HS-5 (cell line): ENCODE measurements at regions not wholly inside any gene's neighbourhood (a gene's known extent, or its start where the extent isn't known, plus 50 kb on each side); places are given as distances from the start of the nearest gene placed in this dataset.

Experiments used
- DNase-seq: peaks from one replicate; pipeline ENCODE4 v3.0.0-alpha.2; 2012; ENCODE audit warnings: low read depth

DNA sequence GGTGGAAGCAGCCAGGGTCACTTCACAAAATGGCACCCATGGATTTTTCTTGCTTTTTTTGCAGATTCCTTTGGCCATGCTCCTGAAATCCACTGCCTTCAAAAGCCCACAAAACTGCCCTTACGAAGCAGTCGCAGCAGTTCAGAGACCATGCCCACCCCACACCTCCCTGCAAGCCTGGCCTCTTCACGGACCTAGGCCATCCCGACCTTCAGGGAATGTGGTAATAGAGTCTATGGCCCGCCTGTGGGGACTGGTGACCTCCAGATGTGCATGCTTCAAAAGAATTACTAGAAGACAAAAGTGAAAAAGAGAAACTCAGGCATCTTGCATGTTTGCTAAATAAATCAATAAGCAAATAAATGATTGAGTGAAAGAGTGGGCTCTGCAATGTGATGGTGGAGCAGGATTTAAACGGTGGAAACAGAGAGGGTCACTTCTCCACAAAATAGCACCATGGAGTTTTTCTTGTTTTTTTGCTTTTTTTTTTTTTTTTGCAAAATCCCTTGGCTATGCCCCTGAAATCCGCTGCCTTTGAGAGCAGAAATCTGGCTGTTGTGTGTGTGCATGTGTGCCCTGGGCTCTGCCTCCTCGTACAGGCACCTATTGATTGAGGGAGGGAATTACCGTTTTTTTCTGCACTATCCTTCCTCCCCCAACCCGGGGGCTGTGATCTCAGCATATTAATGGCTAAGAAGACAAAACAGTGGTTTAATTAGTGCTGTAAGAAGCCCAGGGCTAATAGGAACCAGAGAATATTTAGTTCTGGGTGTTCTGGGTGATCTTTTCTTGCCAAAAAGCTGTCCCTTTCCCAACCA is 107.4 kb downstream of the PXDC1 start:
- DNase-seq: no peak

DNA sequence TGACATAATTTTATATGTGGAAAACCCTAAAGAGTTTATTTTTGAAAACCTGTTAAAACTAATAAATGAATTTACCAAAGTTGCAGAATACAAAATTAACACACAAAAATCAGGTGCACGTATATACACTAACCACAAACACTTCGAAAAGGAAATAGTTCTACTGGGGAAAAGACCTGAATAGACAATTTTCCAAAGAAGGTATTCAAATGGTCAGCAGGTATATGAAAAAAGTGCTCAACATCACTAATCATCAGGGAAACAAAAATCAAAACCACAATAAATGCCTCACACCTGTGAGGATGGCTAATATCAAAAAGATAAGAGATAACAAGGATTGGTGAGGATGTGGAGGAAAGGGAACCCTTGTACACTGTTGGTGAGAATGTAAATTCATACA is 110.6 kb downstream of the PXDC1 start:
- no peak for DNase-seq

DNA sequence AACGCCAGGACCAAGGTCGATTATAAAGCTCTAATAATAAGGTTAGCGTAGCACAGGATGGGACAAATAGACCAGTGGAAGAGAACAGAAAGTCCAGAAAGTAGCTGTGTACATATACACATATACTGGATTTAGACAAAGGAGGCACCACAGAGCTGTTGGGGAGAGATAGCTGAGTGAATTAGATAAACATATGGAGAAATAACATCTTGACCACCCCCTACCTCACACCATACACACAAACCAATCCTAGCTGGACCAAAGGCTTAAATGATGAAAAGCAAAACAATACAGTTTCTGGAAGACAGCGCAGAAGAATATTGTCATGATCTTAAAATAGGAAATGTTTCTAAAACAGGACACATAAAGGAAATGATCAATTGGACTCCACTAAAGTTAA is 112.9 kb downstream of the PXDC1 start:
- DNase-seq: no peak

DNA sequence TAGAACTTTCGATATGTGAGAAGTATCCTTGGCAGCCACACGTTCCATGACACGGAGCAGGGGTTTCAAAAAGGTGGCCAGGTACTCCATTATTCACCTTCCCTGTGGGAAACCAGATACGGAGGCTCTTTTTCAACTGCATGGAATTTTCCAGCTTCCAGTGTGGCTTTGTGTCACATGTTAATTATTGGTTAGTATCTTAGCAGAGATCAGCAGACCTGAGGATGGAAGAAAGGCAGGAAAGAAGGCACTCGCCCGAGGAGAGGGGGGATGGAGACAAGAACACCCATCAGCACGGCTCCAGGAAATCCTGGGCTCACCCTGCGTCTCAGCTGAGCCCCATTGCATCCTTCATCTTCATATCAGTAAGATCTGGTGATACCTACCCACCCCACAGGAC is 115.5 kb downstream of the PXDC1 start:
- DNase-seq: no peak

DNA sequence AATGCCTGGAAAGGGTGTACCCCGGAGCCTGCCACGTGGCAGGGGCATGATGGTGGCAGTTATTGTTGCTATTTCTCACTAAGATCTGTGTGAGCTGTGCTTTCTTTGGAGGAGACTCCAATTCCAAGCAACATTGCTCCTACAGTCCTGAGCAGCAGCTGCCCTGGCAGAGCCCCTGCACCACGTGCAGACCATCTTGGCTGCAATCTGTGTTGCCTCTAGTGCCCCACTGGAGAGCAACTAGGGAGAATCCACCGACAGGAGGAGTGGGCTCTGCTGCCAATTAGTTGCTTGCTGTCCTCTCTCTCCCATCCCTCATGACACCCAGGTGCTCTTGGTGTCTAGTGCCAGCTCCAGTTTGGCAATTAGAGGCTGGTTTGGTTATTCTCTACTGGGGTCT is 116.0 kb downstream of the PXDC1 start:
- DNase-seq: no peak

DNA sequence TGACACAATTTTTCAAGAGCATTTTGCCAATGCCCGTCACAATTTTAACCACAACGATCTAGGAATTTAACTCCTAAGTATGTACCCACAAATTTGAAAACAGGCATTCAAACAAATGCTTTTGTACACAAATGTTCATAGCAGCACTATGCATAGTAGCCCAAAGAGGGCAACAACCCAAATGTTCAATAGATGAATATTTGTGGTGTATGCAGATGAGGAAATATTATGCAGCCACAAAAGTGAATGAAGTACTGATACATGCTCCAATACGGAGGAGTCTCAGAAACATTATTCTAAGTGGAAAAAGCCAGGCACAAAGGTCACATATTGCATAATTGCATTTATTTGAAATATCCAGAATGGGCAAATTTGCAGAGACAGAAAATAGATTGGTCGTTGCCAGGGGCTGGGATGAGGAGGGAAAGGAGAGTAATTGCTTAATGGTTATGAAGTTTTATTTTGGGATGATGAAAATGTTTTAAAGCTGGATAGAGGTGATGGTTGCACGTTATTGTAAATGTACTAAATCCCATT is 117.2 kb downstream of the PXDC1 start:
- no peak for DNase-seq

DNA sequence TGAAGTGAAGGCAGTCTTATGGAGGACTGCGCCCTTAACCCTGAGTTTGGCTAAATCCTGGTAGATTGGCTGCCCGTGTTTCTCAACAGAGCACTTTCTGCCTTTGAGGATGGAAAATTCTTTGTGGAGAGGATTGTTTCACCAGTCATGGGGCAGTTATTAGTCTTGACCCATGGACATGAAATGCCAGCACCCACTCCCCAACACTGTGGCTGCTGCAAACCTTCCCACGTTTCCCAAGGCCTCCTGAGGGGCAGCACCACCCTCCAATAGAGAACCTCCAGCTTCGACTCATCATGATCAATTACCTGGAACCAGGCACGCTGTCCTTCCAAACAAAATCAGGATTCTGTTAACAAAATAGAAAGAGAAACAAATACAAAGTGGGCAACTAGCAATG is 117.8 kb downstream of the PXDC1 start:
- no peak for DNase-seq

DNA sequence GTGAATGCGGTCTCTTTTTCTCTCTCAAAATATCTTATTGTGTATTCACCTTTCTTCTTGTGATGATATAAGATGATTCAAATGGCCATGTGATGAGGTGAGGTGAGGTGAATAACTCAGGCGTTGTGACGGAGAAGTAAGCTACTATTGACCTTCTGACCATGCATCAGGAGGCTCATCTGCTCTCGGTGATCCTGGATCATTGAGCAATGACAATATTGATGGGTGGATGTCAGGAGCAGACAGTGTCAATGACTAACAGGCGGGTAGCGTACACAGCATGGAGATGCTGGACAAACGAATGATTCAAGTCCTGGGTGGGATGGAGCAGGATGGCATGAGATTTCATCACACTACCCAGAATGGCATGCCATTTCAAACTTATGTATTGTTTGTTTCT is 119.6 kb downstream of the PXDC1 start:
- DNase-seq: no peak

DNA sequence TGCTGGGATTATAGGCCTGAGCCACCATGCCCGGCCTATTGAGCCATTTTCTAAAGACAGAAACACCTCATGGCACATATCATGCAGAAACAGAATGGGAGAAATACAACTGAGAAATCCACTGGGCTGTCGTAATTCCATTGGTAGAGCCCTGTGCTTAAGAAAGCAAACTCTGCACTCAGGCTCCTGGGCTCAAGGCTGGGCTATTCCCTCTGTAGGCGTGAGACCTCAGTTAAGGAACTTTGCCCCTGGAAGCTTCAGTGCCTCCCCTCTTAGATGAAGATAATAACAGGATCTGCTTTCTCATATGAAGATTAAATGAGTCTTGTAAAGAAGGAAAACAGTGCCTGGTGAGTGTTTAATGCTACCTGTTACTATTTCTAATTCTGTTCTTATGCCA is 120.3 kb downstream of the PXDC1 start:
- DNase-seq: no peak

DNA sequence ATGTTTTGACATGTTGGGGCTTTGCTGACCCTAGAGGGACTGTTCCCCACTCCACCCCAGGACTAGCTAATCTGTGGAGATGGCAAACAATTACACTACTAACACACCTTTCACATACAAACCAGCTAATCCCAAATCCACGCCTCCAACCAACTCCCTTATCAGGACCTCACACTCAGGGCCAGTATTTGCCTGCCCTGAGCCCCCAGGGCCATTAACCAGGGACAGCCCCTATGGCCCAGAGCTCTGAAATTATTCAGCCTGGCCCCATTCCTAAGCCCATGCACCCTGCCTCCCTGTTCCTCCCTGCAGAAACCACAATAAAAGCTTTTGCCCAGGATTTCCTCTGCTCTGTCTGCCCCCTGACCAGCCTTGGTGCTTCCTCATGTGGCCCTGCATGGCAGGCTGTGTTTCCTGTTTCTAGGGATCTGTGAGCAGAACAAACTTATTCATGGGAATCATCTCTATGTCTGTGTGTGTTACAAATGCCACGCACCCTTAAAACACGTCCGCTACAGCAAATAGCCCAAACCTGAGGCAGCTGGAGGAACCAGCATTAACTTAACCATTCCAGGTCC is 121.2 kb downstream of the PXDC1 start:
- DNase-seq: no peak

DNA sequence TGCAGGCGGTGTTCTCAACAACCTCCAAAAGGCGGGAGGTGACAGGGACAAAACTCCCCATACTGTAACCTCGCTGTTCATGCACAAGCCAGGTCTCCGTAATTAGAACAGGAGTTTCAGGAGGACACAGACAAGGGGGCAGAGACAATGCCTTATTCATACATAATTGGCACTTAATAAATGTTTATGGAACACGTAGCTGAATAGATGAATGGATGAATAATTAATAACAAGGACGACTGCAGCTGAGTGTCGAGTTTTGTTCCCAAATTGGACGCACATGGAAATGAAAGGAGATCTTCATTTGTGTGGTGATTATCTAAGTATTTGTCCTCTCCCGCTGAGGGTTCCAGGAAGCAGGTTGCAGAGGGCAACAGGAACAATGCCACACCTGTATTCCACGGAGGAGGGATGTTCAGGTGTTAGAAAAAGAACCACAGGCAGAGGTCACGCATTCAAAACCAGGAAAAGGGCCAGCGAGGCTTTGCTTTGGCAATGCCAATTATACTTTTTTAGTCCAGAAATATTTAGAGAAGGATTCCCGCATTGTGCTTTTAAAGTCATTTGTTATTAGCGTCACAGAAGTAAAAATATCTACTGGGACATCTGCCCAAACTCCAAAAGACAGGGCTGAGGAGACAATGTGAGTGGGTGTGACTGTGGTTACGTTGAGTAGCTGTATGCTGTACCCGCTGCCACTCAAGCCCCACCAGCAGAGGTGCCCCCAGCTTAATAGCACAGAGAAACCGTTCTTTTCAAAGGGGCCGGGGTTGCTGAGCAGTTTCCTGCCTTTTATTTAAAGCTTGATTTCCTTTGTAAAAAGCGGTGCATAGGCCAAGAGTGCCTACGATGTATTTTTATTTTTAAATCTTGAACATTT is 123.3 kb downstream of the PXDC1 start:
- no peak for DNase-seq

DNA sequence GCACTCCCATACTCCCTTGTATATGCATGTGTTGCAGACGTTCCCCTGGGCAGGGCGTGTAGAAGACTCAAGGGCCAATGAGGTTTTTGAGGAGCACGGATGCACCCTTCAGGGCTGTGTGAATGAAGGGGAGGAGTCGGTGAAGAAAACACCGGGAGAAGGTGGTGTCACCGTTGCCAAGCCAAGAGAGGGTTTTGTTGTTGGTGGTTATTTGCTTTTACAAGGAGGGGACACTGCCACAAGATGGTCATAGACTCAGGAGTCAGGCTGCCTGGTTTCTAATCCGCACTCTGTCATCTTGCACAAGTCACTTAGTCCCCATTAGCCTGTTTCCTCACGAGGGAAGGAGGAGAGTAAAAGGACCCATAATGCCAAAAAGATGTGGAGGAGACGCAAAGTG is 124.0 kb downstream of the PXDC1 start:
- no peak for DNase-seq

DNA sequence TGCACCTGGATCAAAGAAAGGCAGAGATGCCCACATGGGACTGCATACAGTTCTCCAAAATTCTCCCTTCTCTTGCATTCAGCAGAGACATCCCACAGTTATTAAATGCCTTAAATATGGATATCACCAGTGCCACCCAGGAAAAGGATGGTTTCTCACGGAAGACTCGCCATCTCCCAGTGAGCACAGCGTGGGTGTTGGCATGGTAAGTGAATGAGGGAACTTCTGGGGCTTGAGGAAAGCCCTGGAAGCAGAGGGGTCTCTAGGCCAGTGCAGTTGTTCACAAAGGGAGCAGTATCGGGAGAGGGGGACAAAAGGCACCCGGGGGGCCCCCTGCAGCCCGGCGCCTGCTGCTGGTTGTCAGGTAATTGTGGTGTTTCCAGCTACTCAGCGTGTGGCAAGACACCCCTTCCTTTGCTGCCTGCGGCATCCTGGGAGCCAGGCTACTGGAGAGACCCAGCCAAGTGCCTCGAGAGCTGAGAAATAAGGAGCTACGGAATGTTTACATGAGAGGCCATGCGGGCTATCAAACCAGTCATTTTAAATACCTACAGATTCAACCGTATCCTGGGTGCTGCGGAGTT is 125.4 kb downstream of the PXDC1 start:
- DNase-seq: no peak

DNA sequence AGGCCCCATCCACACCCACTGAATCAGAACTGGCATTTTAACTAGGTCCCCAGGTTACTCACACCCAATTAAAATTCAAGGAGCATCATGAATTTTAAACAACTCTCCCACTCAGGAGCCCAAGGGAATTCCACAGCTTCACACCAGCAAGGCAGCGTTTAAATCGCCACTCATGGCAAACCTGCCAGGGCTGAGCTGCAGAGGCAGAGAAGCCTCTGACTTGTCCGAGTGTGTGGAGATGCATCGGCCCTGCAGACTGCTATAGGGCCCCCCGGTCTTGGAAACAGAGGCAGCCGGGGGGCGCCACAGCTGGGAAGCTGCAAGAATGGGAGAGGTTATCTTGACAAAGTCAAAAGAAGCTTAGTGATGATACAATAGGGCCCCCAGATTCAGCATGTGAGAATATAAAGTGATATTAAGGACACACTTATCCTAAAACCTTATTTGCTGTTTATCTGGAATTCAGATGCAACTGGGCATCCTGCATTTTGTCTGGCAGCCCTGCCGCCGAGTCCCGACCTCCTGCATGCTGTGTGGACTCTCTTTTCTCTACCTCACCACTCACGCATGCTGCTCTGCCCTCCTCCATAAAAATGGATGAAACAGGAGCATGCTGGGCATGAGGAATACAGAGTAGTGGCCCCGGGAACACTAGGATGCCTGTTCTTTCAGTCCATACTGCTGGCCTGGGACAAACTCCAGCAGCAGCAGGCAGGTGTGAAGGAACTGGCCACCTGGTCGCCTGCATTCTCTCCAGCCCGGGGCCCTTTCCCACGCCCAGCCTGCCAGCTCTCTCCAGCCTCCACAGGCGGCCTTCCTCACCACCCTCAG is 126.1 kb downstream of the PXDC1 start:
- no peak for DNase-seq

DNA sequence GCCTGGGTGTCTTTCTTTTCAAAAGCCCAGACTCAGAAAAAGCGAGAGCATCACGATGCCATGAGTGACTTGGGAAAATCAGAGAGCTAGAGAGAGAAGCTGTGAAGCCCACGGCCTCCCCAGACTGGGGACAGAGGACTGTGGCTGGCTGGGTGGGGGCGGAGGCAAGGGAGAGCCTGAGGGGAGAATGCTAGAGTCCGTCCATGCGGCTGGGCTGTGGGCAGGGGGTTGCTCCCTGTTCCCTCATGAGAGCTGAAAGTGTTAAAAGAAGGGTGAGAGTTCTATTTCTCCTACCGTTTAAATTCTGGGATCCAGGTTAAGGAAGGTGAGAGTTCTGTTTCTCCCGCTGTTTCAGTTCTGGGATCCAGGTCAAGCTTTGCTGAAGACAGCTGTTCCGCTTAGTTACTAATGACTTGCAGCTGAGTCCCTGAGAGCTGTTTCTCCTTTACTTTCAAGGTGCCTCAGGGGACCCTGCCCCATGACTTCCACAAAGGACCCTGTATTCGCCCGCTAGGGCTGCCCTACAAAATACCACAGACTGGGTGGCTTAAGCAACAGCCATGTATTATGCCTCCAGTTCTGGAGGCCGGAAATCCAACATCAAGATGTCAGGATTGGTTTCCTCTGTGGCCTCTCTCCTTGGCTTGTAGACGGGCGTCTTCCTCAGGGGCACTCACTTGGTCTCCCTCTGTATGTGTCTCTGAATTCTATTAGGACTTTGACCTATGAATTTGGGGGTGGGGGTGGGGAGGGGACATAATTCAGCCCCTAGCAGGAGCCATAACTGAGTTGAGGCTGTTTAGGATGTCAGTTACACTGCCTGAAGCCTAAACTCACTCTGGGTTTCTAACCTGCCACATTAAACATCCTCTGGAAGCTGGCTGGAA is 127.0 kb downstream of the PXDC1 start:
- DNase-seq: no peak

DNA sequence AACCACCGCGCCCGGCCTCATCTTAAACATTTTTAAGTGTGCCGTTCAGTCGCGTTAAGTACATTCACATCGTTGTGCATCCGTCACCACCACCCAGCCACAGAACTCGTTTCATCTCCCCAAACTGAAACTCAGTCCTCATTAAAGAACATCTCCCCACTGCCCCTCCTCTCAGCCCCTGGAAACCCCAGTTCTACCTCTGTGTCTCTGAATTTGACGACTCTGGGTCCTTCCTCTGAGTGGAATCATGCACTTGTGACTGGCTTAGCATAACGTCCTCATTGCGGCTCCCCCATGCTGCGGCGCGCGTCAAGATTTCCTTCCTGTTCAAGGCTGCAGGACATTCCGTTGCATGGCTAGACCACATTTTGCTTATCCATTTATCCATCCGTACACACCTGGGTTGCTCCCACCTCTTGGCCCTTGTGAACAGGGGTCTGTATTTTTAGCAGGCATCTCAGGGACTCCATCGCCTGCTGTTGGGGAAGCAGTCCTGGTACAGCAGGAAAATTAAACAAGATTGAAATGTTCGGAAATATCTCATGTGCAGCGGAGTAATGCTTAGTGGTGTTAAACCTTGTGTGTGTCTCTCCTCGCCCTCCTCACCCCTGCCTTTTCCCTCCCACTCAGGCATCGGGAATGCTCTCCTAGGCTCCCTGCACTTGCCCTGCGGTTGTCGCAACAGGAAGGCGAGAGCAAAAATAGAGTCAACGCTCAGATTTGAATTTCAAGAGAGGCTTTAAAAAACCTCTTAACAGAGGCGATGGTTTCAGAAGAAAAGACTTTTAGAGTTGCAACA is 127.9 kb downstream of the PXDC1 start:
- no peak for DNase-seq

DNA sequence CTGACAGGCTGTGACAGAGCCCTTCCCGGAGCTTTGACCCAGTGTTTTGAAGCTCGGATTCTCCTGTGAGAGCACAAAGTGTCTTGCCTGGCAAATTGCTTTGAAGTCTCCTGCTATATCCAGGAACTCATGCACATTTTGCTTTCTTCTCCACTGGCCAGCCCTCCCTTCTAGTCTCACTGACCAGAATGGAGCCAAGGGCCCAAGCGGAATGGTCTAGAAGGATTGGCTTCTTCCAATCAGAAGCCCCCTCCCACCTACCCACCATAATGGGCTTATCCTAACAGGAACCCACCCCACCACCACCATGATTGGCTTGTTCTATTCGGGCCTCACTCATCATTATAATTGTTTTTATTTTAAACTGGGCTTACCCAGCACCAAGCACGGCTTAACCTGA is 130.1 kb downstream of the PXDC1 start:
- no peak for DNase-seq

DNA sequence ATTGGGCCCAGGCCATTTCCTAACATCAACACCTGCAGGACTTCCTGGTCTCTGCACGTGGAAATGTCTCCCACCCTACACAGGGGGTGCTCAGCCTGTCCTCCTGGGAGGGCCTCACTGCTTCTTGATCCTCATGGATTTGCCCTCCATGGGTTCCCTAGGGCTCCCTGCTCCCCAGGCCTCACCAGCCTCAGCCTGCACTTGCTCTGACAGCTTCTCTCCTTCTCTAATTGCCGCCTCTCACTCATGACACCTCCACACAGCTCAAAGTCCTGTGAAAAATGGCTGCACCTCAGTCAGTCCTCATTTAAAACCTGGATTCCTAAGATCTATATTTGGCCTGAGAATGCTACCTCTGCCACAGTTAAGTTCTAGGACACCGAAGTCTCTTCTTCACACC is 130.6 kb downstream of the PXDC1 start:
- DNase-seq: no peak

DNA sequence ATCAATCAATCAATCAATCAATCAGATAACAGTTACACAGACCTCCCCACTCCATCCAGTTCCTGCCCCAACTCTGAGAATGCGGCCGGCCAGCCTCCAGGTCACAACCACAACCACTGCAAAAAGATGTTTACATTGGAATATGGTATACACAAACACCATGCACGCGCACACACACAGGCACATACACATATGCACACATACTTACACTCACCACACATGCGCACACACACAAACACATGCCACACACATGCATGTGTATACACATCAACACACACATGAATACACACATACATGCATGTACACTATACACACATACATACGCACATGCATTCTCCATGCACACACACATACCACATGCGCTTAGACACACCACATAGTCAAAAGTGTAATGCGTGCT is 131.1 kb downstream of the PXDC1 start:
- no peak for DNase-seq

DNA sequence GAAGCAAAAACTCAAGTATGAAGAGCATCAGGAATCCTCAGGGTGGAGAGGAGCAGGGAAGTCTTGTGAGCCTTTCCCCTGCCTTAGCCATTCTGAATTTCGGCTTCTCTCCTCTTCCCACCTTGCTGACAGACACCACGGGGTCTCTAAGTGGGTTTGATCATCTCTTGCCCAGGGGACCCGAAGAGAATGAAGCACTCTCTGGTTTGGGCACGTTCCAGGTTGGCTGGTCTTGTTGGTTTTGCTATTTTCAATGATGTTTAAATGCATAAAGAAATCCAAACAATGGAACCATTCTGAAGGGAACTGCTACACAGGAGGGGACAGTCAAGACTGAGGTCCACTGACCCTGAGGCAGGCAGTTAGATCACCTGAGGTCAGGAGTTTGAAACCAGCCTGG is 131.7 kb downstream of the PXDC1 start:
- DNase-seq: no peak
